GM18868 (cell line): ENCODE measurements at regions not wholly inside any gene's neighbourhood (a gene's known extent, or its start where the extent isn't known, plus 50 kb on each side); places are given as distances from the start of the nearest gene placed in this dataset.
"Not testable (repeated sequence)": the region's sequence is repeated elsewhere in the genome, so short reads cannot be mapped to it uniquely, and the experiment has no call there.

Experiments used
- ATAC-seq: cut with Tn5 transposase; IDR thresholded peaks from one replicate; pipeline ENCODE4 v1.9.1; 2021; ENCODE audit warnings: mild to moderate bottlenecking, moderate library complexity; ENCODE audit not compliant: unreplicated experiment

- no peak for ATAC-seq
These were observed 68.1 kb upstream of the GRXCR1 start for GRCh38 chr4:42824278-42824977.

DNA sequence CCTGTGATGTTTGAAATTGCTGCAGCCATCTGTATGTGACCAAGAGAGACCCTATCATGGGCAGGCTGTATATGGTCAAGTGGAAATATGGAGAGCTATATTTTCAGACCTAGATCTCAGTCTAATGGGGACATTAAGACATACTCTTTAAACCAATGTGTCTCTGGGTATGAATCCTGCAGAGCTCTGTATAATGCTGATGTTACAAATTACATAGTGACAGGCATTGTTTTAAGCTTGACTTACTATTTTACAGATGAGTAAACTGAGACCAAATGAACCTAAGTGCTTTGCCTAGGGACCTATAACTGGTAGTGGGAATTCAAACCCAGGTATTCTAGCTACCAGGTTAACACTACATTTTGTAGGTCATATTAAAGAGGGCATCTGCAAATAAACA lies 71.3 kb upstream of the GRXCR1 start:
- no peak for ATAC-seq

DNA sequence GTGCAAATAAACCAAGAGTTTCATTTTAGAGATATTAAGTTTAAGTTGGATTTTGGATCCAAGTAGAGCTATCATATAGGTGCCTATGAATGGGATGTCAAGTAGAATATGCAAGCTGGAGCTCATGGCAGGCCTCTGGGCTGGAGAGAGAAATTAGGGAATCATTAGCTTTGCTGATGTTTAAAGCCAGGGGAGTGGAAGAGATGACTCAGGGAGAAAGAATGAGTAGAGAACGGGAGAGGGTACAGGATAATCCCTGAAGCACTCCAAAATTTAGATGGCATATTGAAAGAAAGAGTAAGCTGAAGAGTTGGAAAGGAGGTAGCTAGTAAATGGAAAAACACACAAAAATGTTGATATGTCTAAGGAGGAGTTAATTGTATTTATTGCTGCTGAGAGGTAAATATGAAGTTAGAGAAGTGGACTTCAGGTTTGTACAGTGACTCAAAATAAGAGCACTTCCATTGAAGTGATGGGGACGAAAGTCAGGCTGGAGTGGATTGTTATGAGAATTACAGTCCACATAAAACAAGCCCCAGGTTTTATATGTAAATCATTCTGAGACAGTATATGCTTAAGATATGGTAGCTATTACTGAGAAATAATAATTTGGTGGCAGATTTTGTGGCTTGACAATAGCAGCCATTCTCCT lies 72.5 kb upstream of the GRXCR1 start:
- ATAC-seq: no peak

GRCh38 chr4:42817913-42818312 lies 74.6 kb upstream of the GRXCR1 start:
- ATAC-seq: no peak

- no peak for ATAC-seq
These were observed 75.6 kb upstream of the GRXCR1 start for GRCh38 chr4:42816880-42817400.

DNA sequence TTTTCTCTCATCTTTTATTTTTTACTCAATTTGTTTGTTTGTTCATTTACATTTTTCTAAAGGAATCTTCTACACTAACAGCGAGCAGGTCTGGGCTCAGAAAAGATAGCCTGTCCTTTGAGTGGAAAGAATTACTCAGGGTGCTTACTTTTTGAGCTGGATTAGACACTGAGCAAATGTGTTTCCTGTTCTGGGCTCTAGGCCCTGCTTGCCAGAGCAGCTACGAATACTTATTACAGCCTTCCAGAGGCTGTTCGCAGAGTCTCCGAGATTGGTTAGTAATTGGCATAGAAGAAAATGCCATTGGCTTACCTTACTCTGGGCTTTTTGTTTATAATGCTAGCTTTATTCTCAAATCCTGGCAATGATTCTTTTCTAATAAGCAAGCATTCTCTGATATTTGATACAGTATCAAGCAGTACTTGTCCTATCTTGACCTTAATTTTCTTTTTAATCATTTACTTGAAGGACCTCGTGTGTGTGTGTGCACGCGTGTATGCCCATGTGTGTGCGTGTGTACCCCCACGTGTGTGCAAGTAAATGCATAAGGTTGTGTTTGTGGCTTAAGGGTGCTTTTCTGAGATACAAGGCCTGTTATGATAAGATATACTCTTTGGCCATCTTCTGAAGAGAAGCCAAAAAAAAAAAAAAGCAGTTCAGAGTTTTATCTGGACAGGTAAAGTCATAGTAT lies 76.2 kb upstream of the GRXCR1 start:
- no peak for ATAC-seq

GRCh38 chr4:42809419-42810084 lies 83.0 kb upstream of the GRXCR1 start:
- no peak for ATAC-seq

DNA sequence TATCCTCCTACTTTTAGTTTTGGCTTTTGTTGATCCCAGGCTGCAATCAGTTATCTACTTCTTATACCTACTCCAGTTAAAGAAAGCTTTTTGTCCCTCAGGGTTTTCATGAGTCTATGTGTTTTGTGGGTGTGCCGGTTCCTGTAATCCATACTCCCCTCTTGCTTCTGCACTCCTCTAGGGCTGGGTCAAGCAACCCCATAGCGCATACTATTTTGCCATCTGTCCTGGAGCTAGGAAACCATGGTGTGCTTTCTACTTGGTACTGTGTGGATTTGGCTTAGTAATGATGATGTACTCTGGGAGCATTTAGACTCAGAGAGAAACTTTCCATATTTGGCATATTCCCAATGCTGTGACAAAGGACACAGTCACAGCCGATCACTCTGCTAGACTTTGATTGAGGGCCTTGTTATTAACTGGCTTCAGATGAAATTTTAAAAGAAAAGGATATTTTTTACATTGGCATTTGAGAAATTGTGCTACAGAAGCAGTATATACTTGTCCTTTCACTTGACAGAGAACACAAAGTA lies 86.1 kb upstream of the GRXCR1 start:
- no peak for ATAC-seq

- peak; percentile 67 for ATAC-seq
These were observed 103.4 kb upstream of the GRXCR1 start for GRCh38 chr4:42789041-42789567.

DNA sequence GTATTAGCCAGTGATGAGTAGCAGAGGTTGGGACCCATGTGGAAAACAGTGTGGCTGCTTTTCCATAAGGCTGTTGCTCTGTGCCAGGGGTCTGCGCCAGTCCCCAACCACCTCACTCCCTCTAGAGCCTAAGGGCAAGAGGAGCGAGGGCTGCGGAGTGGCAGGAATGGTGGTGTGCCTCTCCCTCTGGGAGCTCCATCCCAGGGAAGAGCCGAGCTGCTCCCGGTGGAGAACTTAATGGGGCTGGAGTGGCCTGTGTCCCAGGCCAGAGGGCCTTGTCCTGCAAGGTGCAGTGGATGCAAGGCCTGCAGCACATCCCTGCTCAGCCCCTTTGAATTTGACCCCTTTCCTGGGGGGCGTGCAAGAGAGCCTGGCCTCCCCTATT lies 105.4 kb upstream of the GRXCR1 start:
- no peak for ATAC-seq

- ATAC-seq: no peak
These were observed 106.0 kb upstream of the GRXCR1 start for GRCh38 chr4:42786350-42787078.

DNA sequence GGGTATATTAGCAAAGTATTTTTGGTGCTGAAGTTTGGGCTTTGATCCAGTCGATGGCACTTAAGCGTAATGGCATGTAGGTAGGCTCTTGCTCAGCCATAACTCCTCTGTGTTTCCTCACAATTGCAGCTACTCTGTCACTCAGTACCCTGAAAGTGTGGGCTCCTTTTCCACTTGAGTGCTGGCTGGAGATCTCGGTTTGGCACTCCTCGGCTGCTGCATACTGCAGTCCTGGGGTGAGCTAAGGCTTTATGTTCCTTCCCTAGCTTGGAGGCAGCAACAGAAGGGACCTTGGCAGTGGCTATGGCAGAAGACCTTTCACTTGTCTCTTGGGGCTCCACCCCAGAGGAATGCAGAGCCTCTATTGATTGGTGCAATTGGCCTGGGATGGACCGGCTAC lies 106.7 kb upstream of the GRXCR1 start:
- ATAC-seq: no peak

GRCh38 chr4:42781315-42781714 lies 111.2 kb upstream of the GRXCR1 start:
- no peak for ATAC-seq

- ATAC-seq: no peak
These were observed 114.2 kb upstream of the GRXCR1 start for GRCh38 chr4:42778349-42778748.

DNA sequence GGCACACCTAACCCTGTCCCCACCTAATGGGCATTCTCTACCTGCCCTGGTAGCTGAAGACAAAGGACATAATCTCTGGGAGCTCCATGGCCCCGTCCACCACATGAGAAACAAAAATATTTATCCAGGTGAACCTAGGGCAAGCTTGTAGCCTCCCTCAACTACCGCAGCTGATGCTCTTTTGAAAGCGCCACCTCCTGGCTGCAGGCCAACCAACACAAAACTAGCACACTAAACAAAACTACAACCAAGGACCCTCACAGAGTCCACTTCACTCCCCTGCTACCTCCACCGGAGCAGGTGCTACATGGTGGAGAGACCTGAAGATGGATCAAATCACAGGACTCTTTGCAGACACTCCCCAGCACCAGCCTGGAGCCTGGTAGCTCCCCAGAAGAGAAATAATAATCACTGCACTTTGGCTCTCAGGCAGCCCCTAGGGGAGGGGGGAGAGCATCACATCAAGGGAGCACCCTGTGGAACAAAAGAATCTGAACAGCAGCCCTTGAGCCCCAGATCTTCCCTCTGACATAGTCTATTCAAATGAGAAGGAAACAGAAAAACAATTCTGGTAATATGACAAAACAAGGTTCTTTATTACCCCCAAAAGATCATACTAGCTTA lies 111.3 kb upstream of the ATP8A1 start:
- no peak for ATAC-seq

- ATAC-seq: no peak
These were observed 110.8 kb upstream of the ATP8A1 start for GRCh38 chr4:42767669-42768068.

- ATAC-seq: no peak
These were observed 104.9 kb upstream of the ATP8A1 start for GRCh38 chr4:42761804-42762203.

- ATAC-seq: not testable (repeated sequence)
These were observed 98.1 kb upstream of the ATP8A1 start for GRCh38 chr4:42754965-42755364.

- no peak for ATAC-seq
These were observed 94.7 kb upstream of the ATP8A1 start for GRCh38 chr4:42751587-42751986.

GRCh38 chr4:42750856-42751255 lies 94.0 kb upstream of the ATP8A1 start:
- no peak for ATAC-seq
